ENCODE measurements at regions not wholly inside any gene's neighbourhood (a gene's known extent, or its start where the extent isn't known, plus 50 kb on each side); places are given as distances from the start of the nearest gene placed in this dataset.

- TF ChIP-seq, protein P1, sequence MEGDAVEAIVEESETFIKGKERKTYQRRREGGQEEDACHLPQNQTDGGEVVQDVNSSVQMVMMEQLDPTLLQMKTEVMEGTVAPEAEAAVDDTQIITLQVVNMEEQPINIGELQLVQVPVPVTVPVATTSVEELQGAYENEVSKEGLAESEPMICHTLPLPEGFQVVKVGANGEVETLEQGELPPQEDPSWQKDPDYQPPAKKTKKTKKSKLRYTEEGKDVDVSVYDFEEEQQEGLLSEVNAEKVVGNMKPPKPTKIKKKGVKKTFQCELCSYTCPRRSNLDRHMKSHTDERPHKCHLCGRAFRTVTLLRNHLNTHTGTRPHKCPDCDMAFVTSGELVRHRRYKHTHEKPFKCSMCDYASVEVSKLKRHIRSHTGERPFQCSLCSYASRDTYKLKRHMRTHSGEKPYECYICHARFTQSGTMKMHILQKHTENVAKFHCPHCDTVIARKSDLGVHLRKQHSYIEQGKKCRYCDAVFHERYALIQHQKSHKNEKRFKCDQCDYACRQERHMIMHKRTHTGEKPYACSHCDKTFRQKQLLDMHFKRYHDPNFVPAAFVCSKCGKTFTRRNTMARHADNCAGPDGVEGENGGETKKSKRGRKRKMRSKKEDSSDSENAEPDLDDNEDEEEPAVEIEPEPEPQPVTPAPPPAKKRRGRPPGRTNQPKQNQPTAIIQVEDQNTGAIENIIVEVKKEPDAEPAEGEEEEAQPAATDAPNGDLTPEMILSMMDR (IDR thresholded peaks at IDR 0.05; ENCODE audit: poor library complexity), result no peak
- TF ChIP-seq EZH2 (IDR thresholded peaks at IDR 0.05; ENCODE audit: borderline replicate concordance), result no peak
- TF ChIP-seq EZH2phosphoT487 (IDR thresholded peaks at IDR 0.05; ENCODE audit: low read depth, severe bottlenecking, unreplicated experiment), result no peak
Observed at GRCh38 chr4:4599481-4600275, 57.8 kb upstream of the STX18 start.

Measured in hepatocyte (in vitro differentiated cells).